ENCODE measurements at regions not wholly inside any gene's neighbourhood (a gene's known extent, or its start where the extent isn't known, plus 50 kb on each side); places are given as distances from the start of the nearest gene placed in this dataset.

GRCh38 chr12:77777274-77777673, 53.4 kb upstream of the NAV3 start:
- intact Hi-C loops (cut with micrococcal nuclease) = no loop called here

GRCh38 chr12:77774761-77775160, 55.9 kb upstream of the NAV3 start:
- intact Hi-C loops (cut with micrococcal nuclease) = no loop called here

GRCh38 chr12:77772676-77773298, 57.9 kb upstream of the NAV3 start:
- intact Hi-C loops (cut with micrococcal nuclease) = no loop called here

- intact Hi-C loops (cut with micrococcal nuclease) = no loop called here
Measured at GRCh38 chr12:77768558-77768957, 62.1 kb upstream of the NAV3 start.

GRCh38 chr12:77767756-77768343, 62.8 kb upstream of the NAV3 start:
- intact Hi-C loops (cut with micrococcal nuclease) = no loop called here

- intact Hi-C loops (cut with micrococcal nuclease) = no loop called here
Measured at GRCh38 chr12:77767335-77767734, 63.4 kb upstream of the NAV3 start.

GRCh38 chr12:77766224-77766623, 64.5 kb upstream of the NAV3 start:
- intact Hi-C loops (cut with micrococcal nuclease) = no loop called here

GRCh38 chr12:77761286-77761685, 69.4 kb upstream of the NAV3 start:
- intact Hi-C loops (cut with micrococcal nuclease) = no loop called here

- intact Hi-C loops (cut with micrococcal nuclease) = no loop called here
Measured at GRCh38 chr12:77760271-77761025, 70.2 kb upstream of the NAV3 start.

- intact Hi-C loops (cut with micrococcal nuclease) = no loop called here
Measured at GRCh38 chr12:77754086-77754485, 76.6 kb upstream of the NAV3 start.

- intact Hi-C loops (cut with micrococcal nuclease) = no loop called here
Measured at GRCh38 chr12:77751939-77752338, 78.8 kb upstream of the NAV3 start.

GRCh38 chr12:77746096-77746495, 84.6 kb upstream of the NAV3 start:
- intact Hi-C loops (cut with micrococcal nuclease) = no loop called here

- intact Hi-C loops (cut with micrococcal nuclease) = no loop called here
Measured at GRCh38 chr12:77745624-77746023, 85.1 kb upstream of the NAV3 start.

- intact Hi-C loops (cut with micrococcal nuclease) = no loop called here
Measured at GRCh38 chr12:77742631-77743030, 88.1 kb upstream of the NAV3 start.

GRCh38 chr12:77741974-77742517, 88.6 kb upstream of the NAV3 start:
- intact Hi-C loops (cut with micrococcal nuclease) = no loop called here

- intact Hi-C loops (cut with micrococcal nuclease) = no loop called here
Measured at GRCh38 chr12:77736219-77736965, 94.3 kb upstream of the NAV3 start.

GRCh38 chr12:77734214-77734883, 96.3 kb upstream of the NAV3 start:
- intact Hi-C loops (cut with micrococcal nuclease) = no loop called here

- intact Hi-C loops (cut with micrococcal nuclease) = no loop called here
Measured at GRCh38 chr12:77728018-77728417, 102.7 kb upstream of the NAV3 start.

- intact Hi-C loops (cut with micrococcal nuclease) = no loop called here
Measured at GRCh38 chr12:77727442-77728001, 103.2 kb upstream of the NAV3 start.

GRCh38 chr12:77725611-77726010, 105.1 kb upstream of the NAV3 start:
- intact Hi-C loops (cut with micrococcal nuclease) = no loop called here

Measured in T-helper 2 cell treated with Interferon-gamma antibody and Interleukin-4, amounts not matched to agents 100 ng/mL and 5 ng/mL, for 36 hours (primary cell).